Psoas muscle (tissue), 7 donors: ENCODE measurements at regions not wholly inside any gene's neighbourhood (a gene's known extent, or its start where the extent isn't known, plus 50 kb on each side); places are given as distances from the start of the nearest gene placed in this dataset.
"Not testable (repeated sequence)": the region's sequence is repeated elsewhere in the genome, so short reads cannot be mapped to it uniquely, and the experiment has no call there.

Source experiments
- ATAC-seq, 4 donors: fragments of 200-7000 bp; cut with Tn5 transposase; one replicate each; pipeline ENCODE4 v1.9.1; 2020; ENCODE audit warnings: moderate library complexity in 3 of 4, mild to moderate bottlenecking in 2 of 4
- DNase-seq, 2 donors: peaks; one replicate each; pipeline ENCODE4 v3.0.0-alpha.2; 2020
- H3K27ac ChIP-seq: fragments of 200-600 bp; one replicate; pipeline ENCODE4 v1.8.0; 2022
- H3K27me3 ChIP-seq, 3 donors: fragments of 200-600 bp in 1 of 3; one replicate each; pipeline versions ENCODE4 v1.6.1 to v1.8.0; 2013 to 2022; ENCODE audit warnings: low read length in 2 of 3, mild to moderate bottlenecking in 2 of 3, moderate library complexity in 1 of 3; ENCODE audit not compliant: insufficient read depth in 3 of 3
- H3K36me3 ChIP-seq, 2 donors: fragments of 200-600 bp in 1 of 2; one replicate each; pipeline versions ENCODE4 v1.6.1 to v1.8.0; 2013 to 2022; ENCODE audit warnings: low read depth in 1 of 2, mild to moderate bottlenecking in 1 of 2, moderate library complexity in 1 of 2; ENCODE audit not compliant: insufficient read depth in 1 of 2
- H3K4me1 ChIP-seq: fragments of 200-600 bp; one replicate; pipeline ENCODE4 v1.8.0; 2022
- H3K4me3 ChIP-seq: fragments of 200-600 bp; one replicate; pipeline ENCODE4 v1.8.0; 2022; ENCODE audit warnings: mild to moderate bottlenecking
- H3K9me3 ChIP-seq: fragments of 200-600 bp; one replicate; pipeline ENCODE4 v1.8.0; 2022
- WGBS, 3 donors: extraction: QIAGEN DNeasy Blood & Tissue Kit; methylation state at CpG; one replicate each; pipeline versions ENCODE4 v1.1.6 to v1.1.7; 2013; 5-methylcytosine and 5-hydroxymethylcytosine counted together
- intact Hi-C, 2 donors: fragments of 100-400 bp; cut with DNase I; formaldehyde crosslinking; loops; one replicate each; pipeline versions ENCODE4 v1.11.0 to v1.14.2; 2022
- TF ChIP-seq, protein P1 (sequence below): fragments of 200-600 bp; IDR thresholded peaks from one replicate; pipeline ENCODE4 v1.8.0; 2022; ENCODE audit warnings: antibody characterized with exemption
- donor health status: healthy with polysubstance abuse.
- donor health status: DM: no; HTN: no; CAD: no; lungs with moderate emphysema.
- donor health status: Bipolar disorder and iron deficiency.
- donor health status: healthy.
- donor health status: DM: yes; HTN: yes; CAD: no.
- donor health status: DM: no; HTN: no; CAD: no.
- donor health status: DM: yes; HTN: yes; CAD: no.

GRCh38 chr9:90180381-90180780 lies 462.2 kb downstream of the DIRAS2 start:
- ATAC-seq (no peak), DNase-seq (no peak)
- intact Hi-C loops, result no loop called here
- H3K27me3 ChIP-seq, result peaks cover 0 to 1% (median 0%) of the 10 kb centered on the region in 3 donors
- H3K36me3 ChIP-seq, result no peaks in the 10 kb centered on the region
- no peak overlapping the region for H3K27ac ChIP-seq
- H3K9me3 ChIP-seq, result no peaks in the 10 kb centered on the region
- 78 to 83% (median 79%) methylated on average over 1 of the region's 1 CpG for WGBS, 3 donors
- TF ChIP-seq, protein P1, sequence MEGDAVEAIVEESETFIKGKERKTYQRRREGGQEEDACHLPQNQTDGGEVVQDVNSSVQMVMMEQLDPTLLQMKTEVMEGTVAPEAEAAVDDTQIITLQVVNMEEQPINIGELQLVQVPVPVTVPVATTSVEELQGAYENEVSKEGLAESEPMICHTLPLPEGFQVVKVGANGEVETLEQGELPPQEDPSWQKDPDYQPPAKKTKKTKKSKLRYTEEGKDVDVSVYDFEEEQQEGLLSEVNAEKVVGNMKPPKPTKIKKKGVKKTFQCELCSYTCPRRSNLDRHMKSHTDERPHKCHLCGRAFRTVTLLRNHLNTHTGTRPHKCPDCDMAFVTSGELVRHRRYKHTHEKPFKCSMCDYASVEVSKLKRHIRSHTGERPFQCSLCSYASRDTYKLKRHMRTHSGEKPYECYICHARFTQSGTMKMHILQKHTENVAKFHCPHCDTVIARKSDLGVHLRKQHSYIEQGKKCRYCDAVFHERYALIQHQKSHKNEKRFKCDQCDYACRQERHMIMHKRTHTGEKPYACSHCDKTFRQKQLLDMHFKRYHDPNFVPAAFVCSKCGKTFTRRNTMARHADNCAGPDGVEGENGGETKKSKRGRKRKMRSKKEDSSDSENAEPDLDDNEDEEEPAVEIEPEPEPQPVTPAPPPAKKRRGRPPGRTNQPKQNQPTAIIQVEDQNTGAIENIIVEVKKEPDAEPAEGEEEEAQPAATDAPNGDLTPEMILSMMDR, result no peak
- no peaks in the 10 kb centered on the region for H3K4me1 ChIP-seq
- no peak overlapping the region for H3K4me3 ChIP-seq

GRCh38 chr9:90188656-90189055 lies 454.0 kb downstream of the DIRAS2 start:
- no peaks in the 10 kb centered on the region for H3K36me3 ChIP-seq
- H3K27me3 ChIP-seq, result peaks cover 0 to 8% (median 0%) of the 10 kb centered on the region in 3 donors
- 65 to 73% (median 65%) methylated on average over 2 of the region's 2 CpGs for WGBS, 3 donors
- H3K9me3 ChIP-seq, result no peaks in the 10 kb centered on the region
- DNase-seq (no peak), ATAC-seq (no peak)
- TF ChIP-seq, protein P1, result no peak
- no peak overlapping the region for H3K27ac ChIP-seq
- no peaks in the 10 kb centered on the region for H3K4me1 ChIP-seq
- H3K4me3 ChIP-seq, result no peak overlapping the region
- intact Hi-C loops, result no loop called here

DNA sequence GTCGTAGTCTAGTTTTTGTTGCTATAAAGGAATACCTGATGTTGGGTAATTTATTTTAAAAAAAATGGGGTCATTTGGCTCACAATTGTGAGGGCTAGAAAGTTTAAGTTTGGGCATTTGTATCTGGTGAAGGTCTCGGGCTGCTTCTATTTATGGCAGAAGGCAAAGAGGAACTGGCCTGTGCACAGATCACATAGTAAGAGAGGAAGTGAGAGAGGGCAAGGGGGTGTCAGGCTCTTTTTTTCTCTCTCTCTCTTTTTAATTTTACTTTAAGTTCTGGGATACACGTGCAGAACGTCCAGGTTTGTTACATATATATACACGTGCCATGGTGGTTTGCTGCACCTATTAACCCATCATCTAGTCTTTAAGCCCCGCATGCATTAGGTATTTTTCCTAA lies 453.3 kb downstream of the DIRAS2 start:
- 75 to 92% (median 79%) methylated on average over 6 of the region's 6 CpGs for WGBS, 3 donors
- TF ChIP-seq, protein P1, result no peak

GRCh38 chr9:90192465-90192864 lies 450.2 kb downstream of the DIRAS2 start:
- intact Hi-C loops, result not testable (repeated sequence)

More for the DNA sequence above, 453.3 kb downstream of the DIRAS2 start:
- no peak overlapping the region for H3K27ac ChIP-seq
- no peaks in the 10 kb centered on the region for H3K4me1 ChIP-seq
- DNase-seq (no peak), ATAC-seq (no peak)
- H3K27me3 ChIP-seq, result peaks cover 0 to 8% (median 0%) of the 10 kb centered on the region in 3 donors
- H3K36me3 ChIP-seq, result no peaks in the 10 kb centered on the region
- no peak overlapping the region for H3K4me3 ChIP-seq
- intact Hi-C loops, result no loop called here
- H3K9me3 ChIP-seq, result no peaks in the 10 kb centered on the region

GRCh38 chr9:90198956-90199355 lies 443.7 kb downstream of the DIRAS2 start:
- 63 to 74% (median 70%) methylated on average over 3 of the region's 3 CpGs for WGBS, 3 donors
- DNase-seq (no peak), ATAC-seq (no peak)
- H3K27me3 ChIP-seq, result peaks cover 0 to 8% (median 0%) of the 10 kb centered on the region in 3 donors
- H3K9me3 ChIP-seq, result peaks cover 3% of the 10 kb centered on the region
- no peak overlapping the region for H3K27ac ChIP-seq
- TF ChIP-seq, protein P1, result no peak
- no peaks in the 10 kb centered on the region for H3K4me1 ChIP-seq
- intact Hi-C loops, result no loop called here
- H3K36me3 ChIP-seq, result no peaks in the 10 kb centered on the region
- no peak overlapping the region for H3K4me3 ChIP-seq

More at GRCh38 chr9:90192465-90192864, 450.2 kb downstream of the DIRAS2 start:
- WGBS, 3 donors, result 77 to 83% (median 79%) methylated on average over 7 of the region's 7 CpGs
- not testable (repeated sequence) for ATAC-seq, H3K36me3 ChIP-seq, H3K9me3 ChIP-seq, H3K27me3 ChIP-seq, H3K27ac ChIP-seq, H3K4me3 ChIP-seq, DNase-seq, H3K4me1 ChIP-seq
